NB4 (cell line): ENCODE measurements at regions not wholly inside any gene's neighbourhood (a gene's known extent, or its start where the extent isn't known, plus 50 kb on each side); places are given as distances from the start of the nearest gene placed in this dataset.

Experiments
- CTCF ChIP-seq: IDR thresholded peaks from one replicate; pipeline ENCODE4 v1.5.1; 2012; ENCODE audit warnings: low read depth, low read length
- MAX ChIP-seq: IDR thresholded peaks from 2 replicates; pipeline ENCODE4 v1.6.1; 2011; ENCODE audit warnings: low read depth, low read length
- MYC ChIP-seq: IDR thresholded peaks from 2 replicates; pipeline ENCODE4 v1.6.1; 2011; ENCODE audit warnings: low read depth, low read length
- POLR2A ChIP-seq: IDR thresholded peaks from 2 replicates; pipeline ENCODE4 v1.6.1; 2011; ENCODE audit warnings: mild to moderate bottlenecking; ENCODE audit not compliant: insufficient read length; ENCODE audit errors: extremely low read depth

GRCh38 chr12:82040987-82041743 lies 282.0 kb upstream of the PPFIA2 start:
- TF ChIP-seq CTCF (no peak), POLR2A (no peak), MAX (no peak), MYC (no peak)
